ENCODE measurements at regions not wholly inside any gene's neighbourhood (a gene's known extent, or its start where the extent isn't known, plus 50 kb on each side); places are given as distances from the start of the nearest gene placed in this dataset.

GRCh38 chr10:8894148-8894547 is 839.7 kb downstream of the GATA3 start:
- no peak for ATAC-seq
- TF ChIP-seq POU6F1 (CRISPR knock-in tag; IDR thresholded peaks at IDR 0.05; ENCODE audit: borderline replicate concordance, low read depth): no peak
- TF ChIP-seq TCF4 (CRISPR knock-in tag; IDR thresholded peaks at IDR 0.05; ENCODE audit: borderline replicate concordance): no peak
- TF ChIP-seq ZNF8 (CRISPR knock-in tag; IDR thresholded peaks at IDR 0.05): no peak
- no peak for TF ChIP-seq TSHZ2 (CRISPR knock-in tag; IDR thresholded peaks at IDR 0.05)
- no peak for TF ChIP-seq BACH2 (CRISPR knock-in tag; IDR thresholded peaks at IDR 0.05; ENCODE audit: borderline replicate concordance)
- no peak for TF ChIP-seq OSR1 (CRISPR knock-in tag; IDR thresholded peaks at IDR 0.05)
- no peak for TF ChIP-seq PPARA (CRISPR knock-in tag; IDR thresholded peaks at IDR 0.05; ENCODE audit: borderline replicate concordance)
- TF ChIP-seq, protein P1, sequence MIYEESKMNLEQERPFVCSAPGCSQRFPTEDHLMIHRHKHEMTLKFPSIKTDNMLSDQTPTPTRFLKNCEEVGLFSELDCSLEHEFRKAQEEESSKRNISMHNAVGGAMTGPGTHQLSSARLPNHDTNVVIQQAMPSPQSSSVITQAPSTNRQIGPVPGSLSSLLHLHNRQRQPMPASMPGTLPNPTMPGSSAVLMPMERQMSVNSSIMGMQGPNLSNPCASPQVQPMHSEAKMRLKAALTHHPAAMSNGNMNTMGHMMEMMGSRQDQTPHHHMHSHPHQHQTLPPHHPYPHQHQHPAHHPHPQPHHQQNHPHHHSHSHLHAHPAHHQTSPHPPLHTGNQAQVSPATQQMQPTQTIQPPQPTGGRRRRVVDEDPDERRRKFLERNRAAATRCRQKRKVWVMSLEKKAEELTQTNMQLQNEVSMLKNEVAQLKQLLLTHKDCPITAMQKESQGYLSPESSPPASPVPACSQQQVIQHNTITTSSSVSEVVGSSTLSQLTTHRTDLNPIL (CRISPR knock-in tag; IDR thresholded peaks at IDR 0.05; ENCODE audit: low read depth): no peak
- no peak for TF ChIP-seq ISL1 (CRISPR knock-in tag; IDR thresholded peaks at IDR 0.05)

DNA sequence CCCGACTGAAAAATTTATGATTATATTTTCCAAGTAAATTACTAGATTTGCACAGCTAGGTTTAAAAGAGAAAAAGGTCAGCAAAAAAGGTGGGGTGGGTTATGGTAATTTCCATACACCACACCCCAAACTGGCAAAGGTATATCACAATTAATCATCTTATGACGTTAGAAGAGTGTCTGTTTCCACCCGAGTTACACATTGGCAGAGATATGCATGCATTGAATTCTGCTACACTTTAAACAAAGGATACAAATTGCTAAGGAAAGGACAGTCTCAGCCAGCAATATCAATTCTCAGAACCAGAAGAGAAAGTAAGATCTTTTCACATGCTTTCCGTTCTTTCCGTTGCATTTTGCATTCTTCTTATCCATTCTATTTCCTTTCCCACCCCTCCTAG is 843.3 kb downstream of the GATA3 start:
- no peak for ATAC-seq
- TF ChIP-seq ESRRG (CRISPR knock-in tag; IDR thresholded peaks at IDR 0.05): no peak

DNA sequence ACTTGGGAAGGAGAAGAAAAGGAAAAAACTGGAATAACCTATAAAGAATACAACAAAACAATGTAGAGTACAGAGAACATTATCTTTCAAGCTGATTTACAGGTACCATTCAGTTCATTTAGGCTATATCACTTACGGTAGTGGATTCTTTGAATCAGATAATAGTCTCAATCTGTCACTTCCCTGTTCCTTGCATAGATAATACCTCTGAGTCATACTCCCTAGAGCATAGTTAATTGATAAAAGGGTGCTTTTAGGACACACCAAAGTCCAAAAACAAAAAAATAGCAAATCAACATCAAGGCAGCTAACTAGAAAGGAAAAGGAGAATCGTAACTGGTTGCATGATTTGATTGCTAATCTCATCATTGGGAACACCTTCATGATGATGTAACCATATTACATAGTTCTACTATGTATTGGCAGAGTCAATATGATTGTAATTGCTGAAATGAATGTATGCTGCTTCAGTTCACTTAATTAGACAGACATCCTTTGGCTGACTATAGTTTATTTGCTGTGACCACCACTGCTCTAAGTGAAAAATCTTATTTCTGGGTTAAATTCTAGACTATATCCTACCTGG is 844.4 kb downstream of the GATA3 start:
- no peak for ATAC-seq
- TF ChIP-seq ARNTL (CRISPR knock-in tag; IDR thresholded peaks at IDR 0.05; ENCODE audit: borderline replicate concordance, low read depth): no peak

GRCh38 chr10:8902926-8903325 is 848.4 kb downstream of the GATA3 start:
- no peak for ATAC-seq

GRCh38 chr10:8908013-8908412 is 853.5 kb downstream of the GATA3 start:
- TF ChIP-seq RARB (CRISPR knock-in tag; IDR thresholded peaks at IDR 0.05) (no peak), ISL1 (CRISPR knock-in tag; IDR thresholded peaks at IDR 0.05) (no peak), BACH2 (CRISPR knock-in tag; IDR thresholded peaks at IDR 0.05; ENCODE audit: borderline replicate concordance) (no peak), ESRRG (CRISPR knock-in tag; IDR thresholded peaks at IDR 0.05) (no peak), TOX (CRISPR knock-in tag; IDR thresholded peaks at IDR 0.05; ENCODE audit: borderline replicate concordance) (no peak)
- ATAC-seq: no peak

More at GRCh38 chr10:8902926-8903325, 848.4 kb downstream of the GATA3 start:
- TF ChIP-seq TCF4 (CRISPR knock-in tag; IDR thresholded peaks at IDR 0.05; ENCODE audit: borderline replicate concordance) (no peak), ZNF565 (CRISPR knock-in tag; conservative IDR thresholded peaks at IDR 0.05; ENCODE audit: low read depth) (no peak)
- TF ChIP-seq, protein P2, sequence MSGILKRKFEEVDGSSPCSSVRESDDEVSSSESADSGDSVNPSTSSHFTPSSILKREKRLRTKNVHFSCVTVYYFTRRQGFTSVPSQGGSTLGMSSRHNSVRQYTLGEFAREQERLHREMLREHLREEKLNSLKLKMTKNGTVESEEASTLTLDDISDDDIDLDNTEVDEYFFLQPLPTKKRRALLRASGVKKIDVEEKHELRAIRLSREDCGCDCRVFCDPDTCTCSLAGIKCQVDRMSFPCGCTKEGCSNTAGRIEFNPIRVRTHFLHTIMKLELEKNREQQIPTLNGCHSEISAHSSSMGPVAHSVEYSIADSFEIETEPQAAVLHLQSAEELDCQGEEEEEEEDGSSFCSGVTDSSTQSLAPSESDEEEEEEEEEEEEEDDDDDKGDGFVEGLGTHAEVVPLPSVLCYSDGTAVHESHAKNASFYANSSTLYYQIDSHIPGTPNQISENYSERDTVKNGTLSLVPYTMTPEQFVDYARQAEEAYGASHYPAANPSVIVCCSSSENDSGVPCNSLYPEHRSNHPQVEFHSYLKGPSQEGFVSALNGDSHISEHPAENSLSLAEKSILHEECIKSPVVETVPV (CRISPR knock-in tag; IDR thresholded peaks at IDR 0.05): no peak

GRCh38 chr10:8910314-8910713 is 855.8 kb downstream of the GATA3 start:
- TF ChIP-seq PPARA (CRISPR knock-in tag; IDR thresholded peaks at IDR 0.05; ENCODE audit: borderline replicate concordance) (no peak), SNAI2 (CRISPR knock-in tag; IDR thresholded peaks at IDR 0.05) (no peak), ISL1 (CRISPR knock-in tag; IDR thresholded peaks at IDR 0.05) (no peak), RARB (CRISPR knock-in tag; IDR thresholded peaks at IDR 0.05) (no peak), TOX (CRISPR knock-in tag; IDR thresholded peaks at IDR 0.05; ENCODE audit: borderline replicate concordance) (no peak), ZFP30 (CRISPR knock-in tag; IDR thresholded peaks at IDR 0.05) (no peak), ZC3H10 (CRISPR knock-in tag; IDR thresholded peaks at IDR 0.05) (no peak), TSHZ2 (CRISPR knock-in tag; IDR thresholded peaks at IDR 0.05) (no peak), ESRRG (CRISPR knock-in tag; IDR thresholded peaks at IDR 0.05) (no peak), ZFP3 (CRISPR knock-in tag; IDR thresholded peaks at IDR 0.05) (no peak), ZNF70 (CRISPR knock-in tag; IDR thresholded peaks at IDR 0.05) (no peak), BACH2 (CRISPR knock-in tag; IDR thresholded peaks at IDR 0.05; ENCODE audit: borderline replicate concordance) (no peak), OSR1 (CRISPR knock-in tag; IDR thresholded peaks at IDR 0.05) (no peak)
- TF ChIP-seq, protein P2 (CRISPR knock-in tag; IDR thresholded peaks at IDR 0.05): no peak
- no peak for ATAC-seq
